ENCODE measurements at regions not wholly inside any gene's neighbourhood (a gene's known extent, or its start where the extent isn't known, plus 50 kb on each side); places are given as distances from the start of the nearest gene placed in this dataset.

DNA sequence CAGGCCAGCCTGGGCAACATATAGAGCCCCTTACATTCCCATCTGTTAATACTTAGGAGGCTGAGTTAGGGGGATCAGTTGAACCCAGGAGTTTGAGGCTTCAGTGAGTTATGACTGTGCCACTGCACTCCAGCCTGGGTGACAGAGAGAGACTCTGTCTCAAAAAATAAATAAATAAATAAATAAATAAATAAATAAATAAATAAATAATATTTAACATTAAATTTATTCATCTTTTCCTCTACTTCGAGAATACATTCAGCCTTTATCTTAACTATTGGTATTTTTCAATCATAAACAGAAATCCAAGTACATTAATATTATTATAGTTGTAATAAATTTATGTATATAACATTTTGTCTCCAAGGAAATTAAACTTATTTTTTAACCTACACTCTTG, 1227.7 kb upstream of the GJE1 start:
- Histone ChIP-seq H3K4me3 (no peak overlapping the region), H3K27me3 (ENCODE audit: low read depth) (no peaks in the 10 kb centered on the region), H3K4me1 (no peaks in the 10 kb centered on the region), H3K27ac (no peak overlapping the region), H3K36me3 (no peaks in the 10 kb centered on the region), H3K9me3 (peaks cover 10% of the 10 kb centered on the region)
- intact Hi-C loops (cut with DNase I) = no loop called here
- no peak for DNase-seq
- TF ChIP-seq, protein P1, sequence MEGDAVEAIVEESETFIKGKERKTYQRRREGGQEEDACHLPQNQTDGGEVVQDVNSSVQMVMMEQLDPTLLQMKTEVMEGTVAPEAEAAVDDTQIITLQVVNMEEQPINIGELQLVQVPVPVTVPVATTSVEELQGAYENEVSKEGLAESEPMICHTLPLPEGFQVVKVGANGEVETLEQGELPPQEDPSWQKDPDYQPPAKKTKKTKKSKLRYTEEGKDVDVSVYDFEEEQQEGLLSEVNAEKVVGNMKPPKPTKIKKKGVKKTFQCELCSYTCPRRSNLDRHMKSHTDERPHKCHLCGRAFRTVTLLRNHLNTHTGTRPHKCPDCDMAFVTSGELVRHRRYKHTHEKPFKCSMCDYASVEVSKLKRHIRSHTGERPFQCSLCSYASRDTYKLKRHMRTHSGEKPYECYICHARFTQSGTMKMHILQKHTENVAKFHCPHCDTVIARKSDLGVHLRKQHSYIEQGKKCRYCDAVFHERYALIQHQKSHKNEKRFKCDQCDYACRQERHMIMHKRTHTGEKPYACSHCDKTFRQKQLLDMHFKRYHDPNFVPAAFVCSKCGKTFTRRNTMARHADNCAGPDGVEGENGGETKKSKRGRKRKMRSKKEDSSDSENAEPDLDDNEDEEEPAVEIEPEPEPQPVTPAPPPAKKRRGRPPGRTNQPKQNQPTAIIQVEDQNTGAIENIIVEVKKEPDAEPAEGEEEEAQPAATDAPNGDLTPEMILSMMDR (IDR thresholded peaks at IDR 0.05) = no peak
- ATAC-seq = no peak

DNA sequence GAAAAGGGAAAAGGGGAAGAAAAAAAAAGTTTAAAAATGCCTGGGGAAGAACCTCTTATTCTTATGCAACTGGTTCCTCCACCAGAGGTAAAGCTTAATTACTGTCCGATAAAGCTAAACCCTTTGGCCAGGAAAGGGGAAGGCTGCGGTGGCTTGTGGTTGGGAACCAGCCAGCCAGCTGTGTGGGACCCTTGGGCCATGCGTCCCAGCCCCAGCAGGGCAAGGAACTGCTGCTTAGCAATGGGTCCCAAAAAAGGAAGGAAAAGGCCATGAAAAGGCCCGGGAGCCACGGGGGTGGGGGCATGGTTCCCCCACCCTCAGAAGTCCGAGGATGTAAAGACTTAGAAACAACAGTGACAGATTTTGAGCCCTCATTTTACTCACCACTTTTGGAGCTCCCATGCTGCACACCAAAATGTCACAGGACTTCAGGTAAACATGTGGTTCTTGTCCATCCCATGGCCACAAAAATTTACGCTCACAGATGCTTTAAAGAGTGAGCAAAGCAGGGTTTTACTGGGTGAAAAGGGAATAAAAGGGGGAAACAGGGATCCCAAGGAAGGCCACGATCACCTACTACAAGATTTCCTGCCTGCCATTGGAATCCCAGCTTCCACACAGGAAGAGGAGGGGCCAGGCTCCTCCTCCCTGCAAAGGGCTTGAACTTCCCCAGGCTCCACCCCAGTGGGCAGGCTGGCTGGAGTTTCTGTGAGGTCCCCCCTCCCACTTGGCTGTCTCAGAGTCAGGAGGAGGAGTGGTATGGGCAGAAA, 1234.7 kb upstream of the GJE1 start:
- no peaks in the 10 kb centered on the region for H3K36me3 ChIP-seq
- intact Hi-C loops (cut with DNase I) = no loop called here
- H3K9me3 ChIP-seq = peaks cover 10% of the 10 kb centered on the region
- no peaks in the 10 kb centered on the region for H3K27me3 ChIP-seq (ENCODE audit: low read depth)
- TF ChIP-seq, protein P1 (IDR thresholded peaks at IDR 0.05) = no peak
- no peaks in the 10 kb centered on the region for H3K4me1 ChIP-seq
- ATAC-seq (peak; percentile 72 to 81), DNase-seq (peak; percentile 58)
- no peak overlapping the region for H3K27ac ChIP-seq
- H3K4me3 ChIP-seq = peak overlapping the region; percentile 31

DNA sequence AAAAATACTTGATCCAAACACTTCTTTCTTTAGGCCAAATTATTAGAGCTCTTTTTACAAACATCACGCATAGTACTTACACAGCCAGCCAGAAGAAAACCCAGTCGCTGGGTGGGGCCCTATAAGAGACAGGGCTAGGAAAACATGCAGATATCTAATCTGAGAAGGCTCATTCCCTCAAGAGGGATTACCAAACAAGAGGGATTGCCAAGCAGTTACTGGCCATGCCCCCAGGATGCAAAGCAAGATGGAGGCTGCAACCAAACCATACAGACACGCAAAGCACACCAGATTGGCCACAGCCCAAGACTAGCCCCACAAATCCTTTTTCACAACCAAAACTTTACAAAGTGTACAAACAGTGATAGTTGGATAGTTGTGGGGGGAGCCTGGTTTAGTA, 1235.4 kb upstream of the GJE1 start:
- no peak for DNase-seq
- peak overlapping the region; percentile 31 for H3K4me3 ChIP-seq
- no peak overlapping the region for H3K27ac ChIP-seq
- H3K9me3 ChIP-seq = peaks cover 10% of the 10 kb centered on the region
- intact Hi-C loops (cut with DNase I) = no loop called here
- H3K4me1 ChIP-seq = no peaks in the 10 kb centered on the region
- peak in 1 of 2 donors; percentile 32 for ATAC-seq
- H3K27me3 ChIP-seq (ENCODE audit: low read depth) = no peaks in the 10 kb centered on the region
- H3K36me3 ChIP-seq = no peaks in the 10 kb centered on the region
- TF ChIP-seq, protein P1 (IDR thresholded peaks at IDR 0.05) = no peak

DNA sequence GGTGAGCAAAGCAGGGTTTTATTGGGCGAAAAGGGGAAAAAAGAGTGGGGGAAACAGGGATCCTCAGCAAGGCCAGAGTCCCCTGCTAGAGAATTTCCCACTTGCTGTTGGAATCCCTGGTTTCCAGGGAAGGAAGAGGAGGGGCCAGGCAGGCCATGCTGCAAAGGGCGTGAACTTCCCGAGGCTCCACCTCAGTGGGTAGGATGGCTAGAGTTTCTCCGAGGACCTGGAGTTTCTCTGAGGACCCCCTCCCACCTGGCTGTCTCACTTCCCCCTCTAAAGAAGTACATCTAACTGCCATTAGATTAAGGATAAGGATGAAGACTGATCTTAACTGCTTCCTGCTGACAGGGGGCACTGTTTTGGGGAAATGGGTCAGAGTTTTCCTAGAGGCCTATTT, 1239.3 kb upstream of the GJE1 start:
- ATAC-seq = no peak
- no peaks in the 10 kb centered on the region for H3K9me3 ChIP-seq
- TF ChIP-seq, protein P1 (IDR thresholded peaks at IDR 0.05) = no peak
- intact Hi-C loops (cut with DNase I) = no loop called here
- H3K4me3 ChIP-seq = no peak overlapping the region
- no peak for DNase-seq
- H3K27ac ChIP-seq = no peak overlapping the region
- H3K4me1 ChIP-seq = no peaks in the 10 kb centered on the region
- no peaks in the 10 kb centered on the region for H3K27me3 ChIP-seq (ENCODE audit: low read depth)
- no peaks in the 10 kb centered on the region for H3K36me3 ChIP-seq

DNA sequence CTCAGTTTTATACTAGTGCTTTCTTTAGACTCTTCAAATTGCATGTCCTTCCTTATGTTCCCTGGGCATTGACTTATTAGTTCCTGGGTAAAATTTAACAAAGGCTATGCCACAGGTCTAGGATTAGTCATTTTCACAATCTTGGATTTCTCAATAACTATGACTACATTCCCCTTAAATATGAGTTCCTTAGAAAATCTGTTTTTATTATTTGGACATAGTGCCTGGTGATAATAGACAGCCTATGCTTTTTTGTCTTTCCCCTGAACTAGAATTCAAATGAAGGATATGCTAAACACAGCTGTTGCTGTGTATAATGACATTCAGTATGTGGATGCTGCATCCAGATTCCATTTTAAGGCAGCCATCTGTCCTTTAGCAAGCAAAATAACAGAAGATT, 1252.8 kb upstream of the GJE1 start:
- Histone ChIP-seq H3K9me3 (no peaks in the 10 kb centered on the region), H3K27me3 (ENCODE audit: low read depth) (no peaks in the 10 kb centered on the region), H3K4me1 (no peaks in the 10 kb centered on the region), H3K27ac (no peak overlapping the region), H3K36me3 (no peaks in the 10 kb centered on the region), H3K4me3 (no peak overlapping the region)
- DNase-seq (no peak), ATAC-seq (peak; percentile 23 to 30)
- TF ChIP-seq, protein P1 (IDR thresholded peaks at IDR 0.05) = no peak
- intact Hi-C loops (cut with DNase I) = no loop called here

All from lower lobe of right lung (tissue), 2 donors.